ENCODE measurements at regions not wholly inside any gene's neighbourhood (a gene's known extent, or its start where the extent isn't known, plus 50 kb on each side); places are given as distances from the start of the nearest gene placed in this dataset.

GRCh38 chr12:116453631-116454030 is 105.5 kb upstream of the MAP1LC3B2 start:
- TF ChIP-seq POLR2A (IDR thresholded peaks at IDR 0.05) (no peak), CTCF (IDR thresholded peaks at IDR 0.05) (no peak)

Data from lower leg skin (tissue), 3 donors.